Activated T-helper 9 cell treated with anti-CD3 and anti-CD28 coated beads, Interleukin-2, amount 50 U/mL, for 16 hours (primary cell): ENCODE measurements at regions not wholly inside any gene's neighbourhood (a gene's known extent, or its start where the extent isn't known, plus 50 kb on each side); places are given as distances from the start of the nearest gene placed in this dataset.
"Not testable (repeated sequence)": the region's sequence is repeated elsewhere in the genome, so short reads cannot be mapped to it uniquely, and the experiment has no call there.

ENCODE experiments used
- DNase-seq: peaks from one replicate; pipeline ENCODE4 v3.0.0-alpha.2; 2020; ENCODE audit warnings: low read depth

DNA sequence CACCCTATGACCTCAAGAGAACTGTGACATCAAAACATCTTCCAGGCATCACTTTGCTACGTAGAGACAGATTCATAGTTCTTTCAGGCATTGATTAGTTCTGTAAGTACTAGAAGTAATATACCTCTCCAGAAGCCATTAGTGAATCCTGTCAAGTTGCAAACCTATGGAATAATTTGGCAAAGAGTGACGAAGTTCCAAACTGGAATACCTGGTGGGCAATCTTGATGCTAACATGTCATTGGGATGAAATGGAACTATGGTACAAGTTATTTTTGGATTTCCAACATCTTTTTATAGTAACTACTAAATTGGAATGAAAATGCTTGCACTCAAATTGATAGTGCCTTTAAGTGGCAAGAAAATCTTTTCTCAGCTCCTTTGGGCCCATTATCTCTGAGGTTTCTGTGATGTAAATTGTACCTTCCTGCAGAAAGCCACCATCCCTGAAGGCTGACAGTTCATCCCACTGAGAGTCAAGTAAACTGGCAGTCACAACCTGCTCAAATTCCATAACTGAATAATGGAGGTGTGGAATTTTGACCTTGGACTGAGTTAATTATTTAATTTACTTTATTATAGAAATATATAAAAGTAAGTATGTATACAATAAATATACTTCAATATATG lies 435.5 kb downstream of the DTWD2 start:
- DNase-seq, result no peak

DNA sequence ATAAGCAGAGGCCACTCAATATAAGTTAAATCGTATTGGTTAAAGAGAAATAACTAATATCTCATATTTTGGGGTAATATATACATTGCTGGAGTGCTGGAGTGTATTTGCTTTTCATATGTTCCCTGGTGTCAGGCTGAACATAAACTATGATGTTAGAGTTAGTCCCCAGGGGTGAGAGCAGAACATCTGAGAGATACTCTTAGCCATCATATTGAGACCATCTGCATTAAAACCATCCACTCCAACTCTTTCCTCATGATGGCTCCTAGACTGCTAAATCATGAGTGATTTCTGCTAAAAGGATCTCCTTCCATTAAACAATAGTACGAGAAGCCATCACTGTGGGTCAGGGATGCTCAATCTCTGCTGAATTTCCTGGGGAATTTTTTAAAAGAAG lies 436.2 kb downstream of the DTWD2 start:
- no peak for DNase-seq

DNA sequence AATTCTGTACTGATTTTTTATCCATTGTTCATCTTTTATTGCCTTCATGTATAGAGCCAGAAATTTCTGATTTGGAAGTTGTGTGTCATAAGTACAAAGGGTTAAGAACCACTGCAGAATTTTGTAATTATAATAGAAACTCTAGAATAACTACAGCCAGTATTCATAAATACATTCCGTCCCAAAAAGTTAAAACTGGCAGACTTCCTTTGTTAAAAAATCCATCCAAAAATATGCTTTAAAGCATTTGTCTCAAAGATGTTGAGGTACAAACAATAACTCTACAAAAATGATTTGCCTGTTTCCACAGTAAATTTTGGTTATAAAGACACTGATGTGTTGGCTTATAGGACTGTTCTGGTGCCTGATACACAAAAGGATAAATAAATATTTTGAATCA lies 436.6 kb downstream of the DTWD2 start:
- no peak for DNase-seq

DNA sequence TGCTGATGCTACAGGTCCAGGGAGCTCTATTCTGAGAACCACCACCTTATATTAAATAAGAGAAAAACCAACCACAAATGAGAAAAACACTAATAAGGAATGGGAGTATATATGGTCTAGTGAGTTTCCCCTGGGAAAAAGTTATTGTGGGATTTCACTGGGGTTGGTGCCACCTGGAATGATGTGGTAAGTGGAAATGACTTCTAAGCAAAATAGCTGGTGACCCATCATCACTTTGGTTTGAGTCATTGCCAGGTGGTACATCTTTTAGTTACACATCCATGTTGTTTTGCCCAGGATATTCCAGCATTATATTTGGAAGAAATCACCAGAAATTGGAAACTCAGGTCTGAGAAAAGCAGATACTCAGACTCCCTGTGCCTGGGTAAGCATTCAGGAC lies 437.3 kb downstream of the DTWD2 start:
- DNase-seq, result no peak

- DNase-seq, result no peak
These were observed 439.3 kb downstream of the DTWD2 start for GRCh38 chr5:118548761-118549720.

- DNase-seq, result no peak
These were observed 442.9 kb downstream of the DTWD2 start for GRCh38 chr5:118545470-118545869.

DNA sequence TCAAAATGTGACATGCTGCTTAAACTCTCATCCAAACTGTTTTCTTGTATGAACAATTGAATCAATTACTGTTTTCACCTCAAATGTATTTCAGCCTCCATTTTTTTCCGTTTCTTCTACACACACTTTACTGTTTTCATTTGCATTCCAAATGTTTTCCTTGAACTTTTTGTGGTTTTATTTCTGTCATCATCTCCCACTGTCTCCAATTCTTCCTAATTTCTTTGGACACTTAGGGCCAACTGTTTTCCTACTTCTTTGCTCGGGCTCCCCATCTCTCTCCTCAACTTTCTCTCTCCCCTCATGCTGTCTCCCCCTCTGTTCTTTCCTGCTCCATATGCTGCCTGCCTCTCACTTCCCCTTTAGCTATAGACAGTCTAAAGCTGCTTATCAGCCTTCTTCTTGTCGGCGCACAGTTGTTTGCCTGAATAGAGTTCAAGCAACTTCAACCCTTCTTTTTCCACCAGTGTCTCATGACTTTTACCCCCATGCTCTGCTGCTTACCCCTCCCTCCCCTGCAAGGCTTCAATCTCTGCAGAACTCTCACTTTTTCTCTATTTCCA lies 443.4 kb downstream of the DTWD2 start:
- no peak for DNase-seq

GRCh38 chr5:118533923-118534322 lies 454.4 kb downstream of the DTWD2 start:
- no peak for DNase-seq

DNA sequence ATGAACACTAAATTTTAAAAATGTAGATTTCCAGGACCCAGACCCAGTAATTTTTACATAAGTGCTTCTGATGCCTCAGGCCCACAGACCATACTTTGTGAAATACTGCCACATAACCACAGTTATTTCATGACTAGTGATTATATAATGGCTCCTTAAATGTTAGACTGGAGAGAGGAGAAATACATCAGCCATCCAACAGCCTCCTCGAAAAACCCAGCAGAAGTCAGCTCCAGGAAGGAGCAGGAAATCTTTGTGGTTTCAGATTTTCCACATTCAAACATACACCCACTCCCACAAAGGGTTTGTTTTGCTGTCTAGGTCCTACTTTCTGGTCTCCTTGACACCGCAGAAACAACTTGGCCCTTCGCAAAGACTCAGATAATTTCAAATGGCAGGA lies 455.2 kb downstream of the DTWD2 start:
- DNase-seq, result no peak

- no peak for DNase-seq
These were observed 457.1 kb downstream of the DTWD2 start for GRCh38 chr5:118531276-118531675.

GRCh38 chr5:118529361-118530144 lies 458.8 kb downstream of the DTWD2 start:
- DNase-seq, result no peak

- no peak for DNase-seq
These were observed 465.7 kb downstream of the DTWD2 start for GRCh38 chr5:118522626-118523025.

GRCh38 chr5:118520771-118521415 lies 467.5 kb downstream of the DTWD2 start:
- no peak for DNase-seq

- DNase-seq, result no peak
These were observed 468.9 kb downstream of the DTWD2 start for GRCh38 chr5:118519466-118519865.

DNA sequence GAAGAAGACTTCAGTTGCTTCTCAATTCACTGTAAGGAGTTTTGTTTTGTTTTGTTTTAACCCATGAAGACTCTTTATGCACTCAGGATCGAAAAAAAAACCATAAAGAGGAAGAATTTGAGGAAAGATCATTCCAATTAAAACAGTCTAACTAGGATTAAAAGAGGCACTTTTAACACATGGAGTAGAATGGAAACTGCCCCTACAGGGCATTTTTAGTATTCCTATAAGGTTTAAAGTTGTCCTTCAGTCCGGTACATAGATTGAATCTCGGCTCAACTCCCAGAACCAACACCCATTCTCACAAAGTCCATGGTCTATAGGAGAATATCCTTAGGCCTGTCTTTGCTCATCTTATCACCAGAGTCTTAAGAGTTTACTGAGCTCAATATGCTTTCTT lies 469.6 kb downstream of the DTWD2 start:
- no peak for DNase-seq

- no peak for DNase-seq
These were observed 476.5 kb downstream of the DTWD2 start for GRCh38 chr5:118511846-118512245.

DNA sequence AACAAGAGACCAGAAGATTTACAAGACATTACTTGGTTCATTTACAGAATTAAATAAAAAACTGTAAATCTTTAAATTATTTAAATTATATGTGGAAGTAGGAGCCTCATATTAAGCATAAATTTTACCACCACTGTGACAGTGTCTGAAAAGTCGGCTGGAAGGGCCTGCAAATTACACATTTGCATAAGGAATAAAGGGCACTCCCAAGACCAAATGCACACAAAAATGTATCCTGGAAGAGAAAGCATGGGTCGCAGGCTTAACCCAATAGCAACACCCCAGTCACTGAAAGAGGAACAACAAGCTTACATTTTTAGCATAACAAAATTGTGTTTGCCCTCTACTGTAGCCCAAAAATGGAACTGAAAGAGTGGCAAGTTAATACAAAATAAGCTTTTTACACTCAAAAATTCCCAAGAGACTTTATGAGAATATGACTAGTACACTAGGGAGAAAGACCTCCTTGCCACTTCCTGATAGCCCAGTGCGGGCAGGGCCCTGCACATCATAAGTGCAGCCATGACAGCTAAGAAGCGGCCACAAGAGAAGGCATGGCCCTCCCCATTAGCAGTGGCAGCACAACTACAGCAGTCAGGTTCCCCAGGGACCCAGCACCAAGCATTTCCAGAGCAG lies 482.0 kb downstream of the DTWD2 start:
- no peak for DNase-seq

DNA sequence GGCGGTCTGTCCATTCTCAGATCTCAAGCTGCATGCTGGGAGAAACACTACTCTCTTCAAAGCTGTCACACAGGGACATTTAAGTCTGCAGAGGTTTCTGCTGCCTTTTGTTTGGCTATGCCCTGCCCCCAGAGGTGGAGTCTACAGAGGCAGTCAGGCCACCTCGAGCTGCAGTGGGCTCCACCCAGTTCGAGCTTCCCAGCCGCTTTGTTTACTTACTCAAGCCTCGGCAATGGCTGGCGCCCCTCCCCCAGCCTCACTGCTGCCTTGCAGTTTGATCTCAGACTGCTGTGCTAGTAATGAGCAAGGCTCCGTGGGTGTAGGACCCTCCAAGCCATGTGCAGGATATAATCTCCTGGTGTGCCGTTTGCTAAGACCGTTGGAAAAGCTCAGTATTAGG lies 486.1 kb downstream of the DTWD2 start:
- DNase-seq, result not testable (repeated sequence)

GRCh38 chr5:118491351-118491750 lies 497.0 kb downstream of the DTWD2 start:
- no peak for DNase-seq

- DNase-seq, result no peak
These were observed 501.6 kb downstream of the DTWD2 start for GRCh38 chr5:118486647-118487225.

GRCh38 chr5:118479285-118479684 lies 509.1 kb downstream of the DTWD2 start:
- no peak for DNase-seq
